CD14-positive monocyte (primary cell): ENCODE measurements at regions not wholly inside any gene's neighbourhood (a gene's known extent, or its start where the extent isn't known, plus 50 kb on each side); places are given as distances from the start of the nearest gene placed in this dataset.

ENCODE experiments used
- DNase-seq, 3 donors: peaks; one replicate each; pipeline ENCODE4 v3.0.0-alpha.2; 2011 to 2022
- H2AFZ ChIP-seq: 2 replicates; pipeline ENCODE4 v1.6.0; 2012; ENCODE audit warnings: mild to moderate bottlenecking, low read depth, low read length, inconsistent platforms; ENCODE audit not compliant: insufficient read depth, poor library complexity, severe bottlenecking
- H3K27ac ChIP-seq, 2 donors: 1 replicate in 1 of 2; 2 replicates in 1 of 2; pipeline ENCODE4 v1.5.1; 2012 to 2013; ENCODE audit warnings: low read length in 2 of 2, control low read depth in 1 of 2, inconsistent platforms in 1 of 2, low read depth in 1 of 2, mild to moderate bottlenecking in 1 of 2
- H3K27me3 ChIP-seq, 2 donors: one replicate each; pipeline versions ENCODE4 v1.6.0 to v1.6.1; 2011 to 2013; ENCODE audit warnings: low read length in 2 of 2; ENCODE audit not compliant: control insufficient read depth in 2 of 2, insufficient read depth in 2 of 2
- H3K36me3 ChIP-seq, 2 donors: replicated peaks in 1 of 2; 1 replicate in 1 of 2; 2 replicates in 1 of 2; pipeline versions ENCODE4 v1.5.1 to v1.6.1; 2012 to 2013; ENCODE audit warnings: low read length in 2 of 2, control low read depth in 1 of 2, inconsistent platforms in 1 of 2, mild to moderate bottlenecking in 1 of 2; ENCODE audit not compliant: insufficient read depth in 2 of 2, control insufficient read depth in 1 of 2
- H3K4me1 ChIP-seq, 2 donors: 1 replicate in 1 of 2; 2 replicates in 1 of 2; pipeline versions ENCODE4 v1.5.1 to v1.6.1; 2012 to 2013; ENCODE audit warnings: low read length in 2 of 2, control low read depth in 1 of 2, inconsistent platforms in 1 of 2, mild to moderate bottlenecking in 1 of 2, moderate library complexity in 1 of 2; ENCODE audit not compliant: insufficient read depth in 2 of 2, control insufficient read depth in 1 of 2
- H3K4me2 ChIP-seq: replicated peaks from 2 replicates; pipeline ENCODE3; 2012; ENCODE audit warnings: low read length, moderate library complexity, mild to moderate bottlenecking; ENCODE audit not compliant: poor library complexity, severe bottlenecking; ENCODE audit errors: extremely low read depth
- H3K4me3 ChIP-seq, 3 experiments: fragments of 200-600 bp in 1 of 3; sonication (generic) in 1 of 3; replicated peaks in 1 of 3; 1 replicate in 2 of 3; 2 replicates in 1 of 3; pipeline ENCODE4 v1.5.1; 2011 to 2013; ENCODE audit warnings: low read length in 3 of 3, mild to moderate bottlenecking in 3 of 3, control low read depth in 2 of 3, low read depth in 2 of 3, inconsistent platforms in 1 of 3, moderate library complexity in 1 of 3
- H3K79me2 ChIP-seq: 2 replicates; pipeline ENCODE4 v1.6.0; 2012; ENCODE audit warnings: mild to moderate bottlenecking, control low read depth, inconsistent platforms, low read length, moderate library complexity; ENCODE audit not compliant: insufficient read depth
- H3K9ac ChIP-seq: 2 replicates; pipeline ENCODE4 v1.6.0; 2017; ENCODE audit warnings: low read length, mild to moderate bottlenecking; ENCODE audit not compliant: insufficient read depth, poor library complexity, severe bottlenecking
- H3K9me3 ChIP-seq, 2 donors: replicated peaks in 1 of 2; 1 replicate in 1 of 2; 2 replicates in 1 of 2; pipeline versions ENCODE4 v1.5.1 to v1.6.1; 2012 to 2013; ENCODE audit warnings: low read length in 2 of 2, control low read depth in 1 of 2; ENCODE audit not compliant: control insufficient read depth in 1 of 2, insufficient read depth in 1 of 2
- H4K20me1 ChIP-seq: 2 replicates; pipeline ENCODE4 v1.6.0; 2012; ENCODE audit warnings: mild to moderate bottlenecking, low read length, control low read depth, moderate library complexity; ENCODE audit not compliant: insufficient read depth
- H3K27ac Mint-ChIP-seq, 7 donors: one replicate each; pipeline ENCODE4 v1.8.0; 2020; ENCODE audit warnings: mild to moderate bottlenecking in 7 of 7, mixed read lengths in 7 of 7, moderate library complexity in 6 of 7, inconsistent platforms in 2 of 7
- H3K27me3 Mint-ChIP-seq, 3 donors: one replicate each; pipeline ENCODE4 v1.8.0; 2021 to 2022; ENCODE audit warnings: low read depth in 3 of 3, mild to moderate bottlenecking in 3 of 3, mixed read lengths in 3 of 3, moderate library complexity in 3 of 3, inconsistent platforms in 1 of 3
- H3K36me3 Mint-ChIP-seq, 2 donors: one replicate each; pipeline ENCODE4 v1.8.0; 2020; ENCODE audit warnings: mixed read lengths in 2 of 2, inconsistent platforms in 1 of 2, mild to moderate bottlenecking in 1 of 2
- H3K4me1 Mint-ChIP-seq: one replicate; pipeline ENCODE4 v1.8.0; 2020; ENCODE audit warnings: mild to moderate bottlenecking, mixed read lengths
- H3K4me3 Mint-ChIP-seq, 2 donors: one replicate each; pipeline ENCODE4 v1.8.0; 2020; ENCODE audit warnings: mild to moderate bottlenecking in 2 of 2, mixed read lengths in 2 of 2, moderate library complexity in 1 of 2
- H3K9me3 Mint-ChIP-seq, 7 donors: one replicate each; pipeline ENCODE4 v1.8.0; 2020 to 2022; ENCODE audit warnings: mixed read lengths in 7 of 7, mild to moderate bottlenecking in 6 of 7, moderate library complexity in 6 of 7, inconsistent platforms in 2 of 7
- WGBS: methylation state at CpG from one replicate; pipeline ENCODE4 v1.1.5; 2013; ENCODE audit warnings: missing lambda C conversion rate; ENCODE audit not compliant: insufficient coverage; 5-methylcytosine and 5-hydroxymethylcytosine counted together
- intact Hi-C, 2 donors: fragments of 100-400 bp; cut with micrococcal nuclease; formaldehyde crosslinking; loops; one replicate each; pipeline versions ENCODE4 v1.15.0 to v1.15.1; 2023
- TF ChIP-seq, protein P1 (sequence below): fragments of 200-600 bp; IDR thresholded peaks from one replicate; pipeline ENCODE4 v1.8.0; 2022; ENCODE audit warnings: antibody characterized with exemption, mild to moderate bottlenecking

DNA sequence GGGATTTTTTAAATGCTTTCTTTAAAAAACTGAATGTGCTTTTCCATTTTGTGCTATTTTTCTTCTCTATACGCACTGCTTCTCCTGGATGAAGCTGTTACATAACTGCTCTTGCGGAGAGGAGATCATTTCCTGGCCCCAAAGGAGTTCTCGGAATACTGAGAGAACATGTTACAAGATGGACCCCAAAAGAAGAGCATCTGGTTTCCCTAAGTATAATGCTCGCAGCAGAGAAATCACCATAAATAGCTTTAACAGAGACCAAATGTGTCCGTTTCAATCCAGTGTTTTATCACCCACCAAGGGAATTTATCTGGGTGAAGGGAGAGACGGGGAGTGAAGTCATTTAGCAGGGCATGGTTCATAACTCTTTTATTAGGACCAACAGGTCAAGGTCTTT is 80.1 kb downstream of the RBM43 start:
- Histone ChIP-seq H3K36me3 (no peaks in the 10 kb centered on the region), H2AFZ (no peak overlapping the region), H3K27me3 (no peaks in the 10 kb centered on the region), H3K4me3 (no peak overlapping the region), H3K79me2 (no peaks in the 10 kb centered on the region), H3K4me1 (no peaks in the 10 kb centered on the region), H3K9me3 (no peaks in the 10 kb centered on the region), H3K27ac (no peak overlapping the region), H3K9ac (no peak overlapping the region), H3K4me2 (no peak overlapping the region), H4K20me1 (no peaks in the 10 kb centered on the region)
- Mint-ChIP-seq H3K36me3 (no peaks in the 10 kb centered on the region), H3K27ac (no peak overlapping the region), H3K27me3 (peaks cover 6 to 7% (median 6%) of the 10 kb centered on the region in 3 donors), H3K4me1 (no peaks in the 10 kb centered on the region), H3K9me3 (peaks cover 0 to 1% (median 0%) of the 10 kb centered on the region in 7 donors), H3K4me3 (no peak overlapping the region)
- TF ChIP-seq, protein P1, sequence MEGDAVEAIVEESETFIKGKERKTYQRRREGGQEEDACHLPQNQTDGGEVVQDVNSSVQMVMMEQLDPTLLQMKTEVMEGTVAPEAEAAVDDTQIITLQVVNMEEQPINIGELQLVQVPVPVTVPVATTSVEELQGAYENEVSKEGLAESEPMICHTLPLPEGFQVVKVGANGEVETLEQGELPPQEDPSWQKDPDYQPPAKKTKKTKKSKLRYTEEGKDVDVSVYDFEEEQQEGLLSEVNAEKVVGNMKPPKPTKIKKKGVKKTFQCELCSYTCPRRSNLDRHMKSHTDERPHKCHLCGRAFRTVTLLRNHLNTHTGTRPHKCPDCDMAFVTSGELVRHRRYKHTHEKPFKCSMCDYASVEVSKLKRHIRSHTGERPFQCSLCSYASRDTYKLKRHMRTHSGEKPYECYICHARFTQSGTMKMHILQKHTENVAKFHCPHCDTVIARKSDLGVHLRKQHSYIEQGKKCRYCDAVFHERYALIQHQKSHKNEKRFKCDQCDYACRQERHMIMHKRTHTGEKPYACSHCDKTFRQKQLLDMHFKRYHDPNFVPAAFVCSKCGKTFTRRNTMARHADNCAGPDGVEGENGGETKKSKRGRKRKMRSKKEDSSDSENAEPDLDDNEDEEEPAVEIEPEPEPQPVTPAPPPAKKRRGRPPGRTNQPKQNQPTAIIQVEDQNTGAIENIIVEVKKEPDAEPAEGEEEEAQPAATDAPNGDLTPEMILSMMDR, result no peak
- DNase-seq, result no peak
- intact Hi-C loops, result no loop called here
- WGBS, result 92% methylated on average over 3 of the region's 6 CpGs

DNA sequence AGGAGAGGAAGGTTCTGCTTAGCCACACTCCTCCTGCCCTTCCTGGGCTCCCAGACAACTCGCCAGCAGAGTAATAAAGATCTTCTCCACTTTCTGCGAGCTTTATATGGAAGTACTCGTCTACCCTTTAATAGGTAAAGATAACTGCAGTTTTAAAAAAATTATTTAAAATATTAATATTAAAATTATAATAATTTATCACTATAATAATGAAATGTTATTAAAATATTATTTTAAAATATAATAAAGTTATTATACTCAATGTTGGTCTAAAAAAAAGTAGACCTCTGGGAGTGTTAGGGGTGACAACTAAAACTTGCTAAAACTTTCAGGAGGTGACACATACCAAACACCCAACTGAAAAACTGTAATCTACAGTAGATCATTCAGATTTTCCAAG is 81.5 kb downstream of the RBM43 start:
- H3K9me3 Mint-ChIP-seq, result no peaks in the 10 kb centered on the region
- H4K20me1 ChIP-seq, result no peaks in the 10 kb centered on the region

More for the DNA sequence above, 81.5 kb downstream of the RBM43 start:
- DNase-seq, result no peak
- Mint-ChIP-seq H3K4me1 (no peaks in the 10 kb centered on the region), H3K36me3 (no peaks in the 10 kb centered on the region), H3K27me3 (peaks cover 2 to 7% (median 6%) of the 10 kb centered on the region in 3 donors), H3K4me3 (no peak overlapping the region), H3K27ac (no peak overlapping the region)
- Histone ChIP-seq H2AFZ (no peak overlapping the region), H3K36me3 (no peaks in the 10 kb centered on the region), H3K4me1 (no peaks in the 10 kb centered on the region), H3K9me3 (no peaks in the 10 kb centered on the region), H3K27ac (no peak overlapping the region), H3K9ac (no peak overlapping the region), H3K4me2 (no peak overlapping the region), H3K4me3 (no peak overlapping the region), H3K79me2 (no peaks in the 10 kb centered on the region), H3K27me3 (no peaks in the 10 kb centered on the region)
- intact Hi-C loops, result no loop called here
- TF ChIP-seq, protein P1, result no peak
- WGBS, result no CpG with 5 or more reads among the region's 3 CpGs
